Transverse colon (tissue), 4 donors: ENCODE measurements at regions not wholly inside any gene's neighbourhood (a gene's known extent, or its start where the extent isn't known, plus 50 kb on each side); places are given as distances from the start of the nearest gene placed in this dataset.

Experiments used
- DNase-seq: peaks from one replicate; pipeline ENCODE4 v3.0.0-alpha.2; 2019
- H3K27ac ChIP-seq, 4 donors: fragments of 200-600 bp; sonication (generic); 2 replicates each; pipeline ENCODE4 v1.5.1; 2016 to 2018; ENCODE audit warnings: inconsistent platforms in 4 of 4
- H3K27me3 ChIP-seq: fragments of 200-600 bp; sonication (generic); 2 replicates; pipeline ENCODE4 v1.5.1; 2017; ENCODE audit warnings: inconsistent platforms
- H3K36me3 ChIP-seq, 4 donors: fragments of 200-600 bp; sonication (generic); 2 replicates each; pipeline ENCODE4 v1.5.1; 2017 to 2019; ENCODE audit warnings: inconsistent platforms in 4 of 4
- H3K4me1 ChIP-seq, 4 donors: fragments of 200-600 bp; sonication (generic); 2 replicates each; pipeline ENCODE4 v1.5.1; 2017 to 2020; ENCODE audit warnings: inconsistent platforms in 4 of 4
- H3K4me3 ChIP-seq, 4 donors: fragments of 200-600 bp; sonication (generic); 1 replicate in 1 of 4; 2 replicates in 3 of 4; pipeline versions ENCODE4 v1.5.1 to v1.6.1; 2017 to 2019; ENCODE audit warnings: inconsistent platforms in 4 of 4
- H3K9me3 ChIP-seq, 2 donors: fragments of 200-600 bp; sonication (generic); 2 replicates each; pipeline ENCODE4 v1.5.1; 2017 to 2019; ENCODE audit warnings: inconsistent platforms in 2 of 2
- EP300 ChIP-seq: sonication (generic); formaldehyde crosslinking; IDR thresholded peaks from one replicate; pipeline ENCODE4 v1.6.1; 2017; ENCODE audit warnings: antibody characterized with exemption, low read depth
- POLR2A ChIP-seq: fragments of 450-650 bp; IDR thresholded peaks from one replicate; pipeline ENCODE4 v1.6.1; 2016; ENCODE audit warnings: antibody characterized with exemption, mild to moderate bottlenecking, moderate library complexity
- POLR2AphosphoS5 ChIP-seq, 3 donors: sonication (generic); formaldehyde crosslinking; IDR thresholded peaks; one replicate each; pipeline ENCODE4 v1.6.1; 2016; ENCODE audit warnings: antibody characterized with exemption in 3 of 3
- WGBS, 2 donors: methylation state at CpG; one replicate each; pipeline ENCODE4 v1.1.5; 2018; ENCODE audit warnings: low coverage in 1 of 2; 5-methylcytosine and 5-hydroxymethylcytosine counted together
- in situ Hi-C, 4 donors: fragments of 200-750 bp; cut with MboI; loops; one replicate each; pipeline versions ENCODE4 v1.15.0 to v1.15.1; 2017; ENCODE audit warnings: low sequenced_read_pairs in 3 of 4, low pct_ligation_motif_present in 1 of 4, low pct_unique_long_range_greater_than_20kb in 1 of 4
- intact Hi-C: fragments of 100-400 bp; cut with DNase I; formaldehyde crosslinking; loops from one replicate; pipeline ENCODE4 v1.15.1; 2023; ENCODE audit warnings: low total_unique reads
- TF ChIP-seq, protein P1 (sequence below), 5 experiments: fragments of 200-600 bp in 3 of 5; fragments of 450-650 bp in 2 of 5; sonication (generic) in 3 of 5; IDR thresholded peaks; 1 replicate in 2 of 5; 2 replicates in 3 of 5; pipeline ENCODE4 v1.5.1; 2016 to 2017; ENCODE audit warnings: antibody characterized with exemption in 5 of 5, inconsistent platforms in 3 of 5, mild to moderate bottlenecking in 2 of 5, moderate library complexity in 1 of 5

DNA sequence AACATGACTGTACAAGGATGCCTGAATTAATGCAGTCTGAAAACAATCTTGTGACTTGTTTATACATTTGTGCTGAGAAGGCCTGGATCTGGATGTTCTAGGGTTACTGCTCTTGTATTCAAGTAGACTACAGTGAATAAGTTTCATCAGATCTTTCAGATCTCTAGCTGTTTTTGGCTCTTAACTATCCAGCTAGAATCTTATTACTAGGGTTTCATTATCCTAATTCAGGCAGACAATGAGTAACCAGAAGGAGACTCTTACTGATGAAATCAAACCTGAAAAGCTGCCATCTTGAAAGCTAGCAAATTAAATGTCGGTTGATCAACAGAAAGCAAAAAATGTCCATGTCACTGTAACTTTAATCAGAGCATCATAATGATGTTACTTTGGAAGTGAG lies 112.5 kb upstream of the KCNK2 start:
- intact Hi-C loops = no loop called here
- Histone ChIP-seq H3K9me3 (no peaks in the 10 kb centered on the region), H3K27ac (no peak overlapping the region), H3K4me1 (no peaks in the 10 kb centered on the region), H3K36me3 (no peaks in the 10 kb centered on the region), H3K27me3 (no peaks in the 10 kb centered on the region), H3K4me3 (no peak overlapping the region)
- DNase-seq = no peak
- TF ChIP-seq, protein P1, sequence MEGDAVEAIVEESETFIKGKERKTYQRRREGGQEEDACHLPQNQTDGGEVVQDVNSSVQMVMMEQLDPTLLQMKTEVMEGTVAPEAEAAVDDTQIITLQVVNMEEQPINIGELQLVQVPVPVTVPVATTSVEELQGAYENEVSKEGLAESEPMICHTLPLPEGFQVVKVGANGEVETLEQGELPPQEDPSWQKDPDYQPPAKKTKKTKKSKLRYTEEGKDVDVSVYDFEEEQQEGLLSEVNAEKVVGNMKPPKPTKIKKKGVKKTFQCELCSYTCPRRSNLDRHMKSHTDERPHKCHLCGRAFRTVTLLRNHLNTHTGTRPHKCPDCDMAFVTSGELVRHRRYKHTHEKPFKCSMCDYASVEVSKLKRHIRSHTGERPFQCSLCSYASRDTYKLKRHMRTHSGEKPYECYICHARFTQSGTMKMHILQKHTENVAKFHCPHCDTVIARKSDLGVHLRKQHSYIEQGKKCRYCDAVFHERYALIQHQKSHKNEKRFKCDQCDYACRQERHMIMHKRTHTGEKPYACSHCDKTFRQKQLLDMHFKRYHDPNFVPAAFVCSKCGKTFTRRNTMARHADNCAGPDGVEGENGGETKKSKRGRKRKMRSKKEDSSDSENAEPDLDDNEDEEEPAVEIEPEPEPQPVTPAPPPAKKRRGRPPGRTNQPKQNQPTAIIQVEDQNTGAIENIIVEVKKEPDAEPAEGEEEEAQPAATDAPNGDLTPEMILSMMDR (IDR thresholded peaks at IDR 0.05) = no peak
- TF ChIP-seq EP300 (no peak), POLR2A (no peak), POLR2AphosphoS5 (IDR thresholded peaks at IDR 0.05) (no peak)
- WGBS, 2 donors = 69 to 75% methylated on average over 1 of the region's 1 CpG
- in situ Hi-C loops = no loop called here

DNA sequence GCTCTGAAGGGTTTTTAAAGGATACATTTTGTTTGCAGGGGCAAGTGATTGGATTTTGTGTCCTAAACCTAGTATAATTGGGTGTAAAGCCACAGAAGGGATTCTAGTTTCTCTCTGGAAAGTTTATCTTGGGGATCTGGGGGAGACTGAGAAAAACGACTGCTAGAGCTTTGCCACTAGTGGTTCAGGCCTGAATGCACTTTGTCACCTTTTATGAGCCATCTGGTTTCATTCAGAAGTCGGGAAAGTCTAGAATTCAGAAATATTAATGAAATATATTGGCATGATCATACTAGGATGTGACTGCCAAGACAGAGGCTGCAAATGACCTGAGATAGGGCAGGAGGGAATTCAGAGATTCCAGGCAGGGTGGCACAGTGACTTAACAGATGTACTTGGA lies 111.5 kb upstream of the KCNK2 start:
- no peak for TF ChIP-seq POLR2A
- no peak for TF ChIP-seq POLR2AphosphoS5 (IDR thresholded peaks at IDR 0.05)
- in situ Hi-C loops = no loop called here

DNA sequence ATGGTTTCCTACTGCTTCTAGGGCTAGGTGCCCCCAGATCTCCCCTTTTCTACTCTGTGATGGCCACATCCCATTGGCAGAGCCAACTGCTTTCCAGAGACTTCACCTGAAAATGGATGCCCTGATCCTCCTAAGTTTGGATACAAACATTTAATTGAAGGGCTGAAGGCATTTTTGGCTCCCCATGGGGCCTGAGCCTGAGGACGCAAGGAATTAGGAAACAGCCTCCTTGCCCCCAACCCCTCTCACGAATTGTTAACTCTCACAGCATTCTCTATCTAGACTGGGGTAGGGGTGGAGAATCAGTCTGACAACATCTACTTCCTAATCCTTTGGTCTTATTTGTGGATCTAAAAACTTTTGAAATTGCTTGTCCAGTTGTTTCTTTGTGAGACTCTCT lies 108.5 kb upstream of the KCNK2 start:
- H3K27ac ChIP-seq = no peak overlapping the region
- in situ Hi-C loops = no loop called here
- intact Hi-C loops = no loop called here
- no peaks in the 10 kb centered on the region for H3K4me1 ChIP-seq
- 79% methylated on average over 2 of the region's 2 CpGs; no CpG with 5 or more reads in 1 of the 2 donors for WGBS, 2 donors
- no peaks in the 10 kb centered on the region for H3K27me3 ChIP-seq
- no peak for DNase-seq
- TF ChIP-seq POLR2A = no peak
- TF ChIP-seq, protein P1 (IDR thresholded peaks at IDR 0.05) = no peak
- no peak overlapping the region for H3K4me3 ChIP-seq
- H3K36me3 ChIP-seq = no peaks in the 10 kb centered on the region
- H3K9me3 ChIP-seq = no peaks in the 10 kb centered on the region

More for the DNA sequence above, 111.5 kb upstream of the KCNK2 start:
- intact Hi-C loops = no loop called here
- WGBS, 2 donors = 23 to 39% methylated on average over 2 of the region's 2 CpGs
- Histone ChIP-seq H3K36me3 (no peaks in the 10 kb centered on the region), H3K9me3 (no peaks in the 10 kb centered on the region), H3K4me1 (no peaks in the 10 kb centered on the region), H3K27ac (no peak overlapping the region), H3K4me3 (no peak overlapping the region), H3K27me3 (no peaks in the 10 kb centered on the region)
- DNase-seq = no peak

DNA sequence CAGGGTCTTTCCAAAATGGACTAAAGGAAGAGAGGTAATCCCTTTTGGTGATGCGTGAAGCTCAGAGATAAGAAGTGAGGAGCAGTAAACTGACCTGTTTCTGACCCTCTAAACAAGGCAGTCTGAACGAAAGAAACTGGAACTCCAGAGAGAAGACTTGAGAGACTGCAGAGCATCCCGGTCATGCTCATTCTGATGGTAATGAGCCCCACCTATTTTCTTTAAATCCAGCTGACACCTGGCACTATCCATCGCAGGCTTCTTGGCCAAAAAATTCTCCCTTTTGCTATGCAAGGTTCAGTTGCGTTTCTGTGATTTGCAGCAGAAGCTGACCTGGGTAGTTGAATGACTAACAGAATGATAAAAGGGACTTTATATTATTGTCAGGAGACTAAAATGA lies 105.9 kb upstream of the KCNK2 start:
- Histone ChIP-seq H3K4me1 (no peaks in the 10 kb centered on the region), H3K4me3 (no peak overlapping the region), H3K27ac (no peak overlapping the region), H3K36me3 (no peaks in the 10 kb centered on the region), H3K9me3 (no peaks in the 10 kb centered on the region), H3K27me3 (no peaks in the 10 kb centered on the region)
- intact Hi-C loops (no loop called here), in situ Hi-C loops (no loop called here)
- no peak for DNase-seq
- 28 to 80% methylated on average over 3 to 5 of the region's 5 CpGs for WGBS, 2 donors
- TF ChIP-seq EP300 (no peak), POLR2A (no peak), POLR2AphosphoS5 (IDR thresholded peaks at IDR 0.05) (no peak)
- TF ChIP-seq, protein P1 (IDR thresholded peaks at IDR 0.05) = no peak

DNA sequence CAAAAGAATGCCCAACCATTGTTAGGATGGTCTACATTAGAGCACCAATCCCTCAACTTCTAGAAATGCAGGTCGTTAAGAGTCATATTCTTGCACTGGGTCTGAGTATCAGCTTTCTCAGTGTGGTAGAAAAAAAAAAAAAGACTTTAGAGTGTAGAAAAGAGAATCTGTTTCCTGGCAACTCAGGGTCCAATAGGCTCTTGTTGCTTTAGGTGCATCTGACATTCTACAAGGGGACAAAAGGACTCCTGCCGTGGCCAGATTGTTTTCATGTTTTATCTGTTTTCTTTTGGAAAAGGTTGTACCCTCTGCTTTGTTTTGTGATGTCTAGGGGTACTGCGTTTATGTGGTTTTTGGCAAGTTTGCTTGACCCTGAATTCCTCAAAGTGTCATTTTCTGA lies 105.4 kb upstream of the KCNK2 start:
- Histone ChIP-seq H3K4me1 (no peaks in the 10 kb centered on the region), H3K4me3 (no peak overlapping the region), H3K36me3 (no peaks in the 10 kb centered on the region), H3K27ac (no peak overlapping the region), H3K9me3 (no peaks in the 10 kb centered on the region), H3K27me3 (no peaks in the 10 kb centered on the region)
- TF ChIP-seq, protein P1 (IDR thresholded peaks at IDR 0.05) = no peak
- no peak for TF ChIP-seq POLR2AphosphoS5 (IDR thresholded peaks at IDR 0.05)
- in situ Hi-C loops = no loop called here
- intact Hi-C loops = no loop called here
- WGBS, 2 donors = 43 to 47% methylated on average over 3 of the region's 3 CpGs
- no peak for DNase-seq
